ENCODE measurements at regions not wholly inside any gene's neighbourhood (a gene's known extent, or its start where the extent isn't known, plus 50 kb on each side); places are given as distances from the start of the nearest gene placed in this dataset.

DNA sequence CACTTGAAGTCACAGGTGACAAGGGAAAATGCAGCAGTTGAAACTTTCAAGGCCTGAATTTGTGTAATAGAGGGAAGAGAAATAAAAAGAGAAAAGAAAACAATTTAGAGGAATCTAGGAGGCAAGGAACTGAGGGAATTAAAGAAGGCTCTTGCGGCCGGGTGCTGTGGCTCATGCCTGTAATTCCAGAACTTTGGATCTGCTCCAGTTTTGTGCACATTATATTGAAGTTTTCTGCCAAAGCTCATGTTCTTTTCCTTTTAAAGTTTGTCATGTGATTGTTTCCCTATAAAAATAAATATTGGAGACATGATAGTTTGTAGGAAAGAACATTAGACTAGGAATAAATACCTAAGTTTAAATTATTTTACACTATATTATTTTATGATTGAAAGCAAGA lies 433.9 kb upstream of the CPEB2 start:
- TF ChIP-seq POLR2A (IDR thresholded peaks at IDR 0.05; ENCODE audit: low read depth) (no peak), EP300 (IDR thresholded peaks at IDR 0.05) (no peak)
- TF ChIP-seq, protein P1, sequence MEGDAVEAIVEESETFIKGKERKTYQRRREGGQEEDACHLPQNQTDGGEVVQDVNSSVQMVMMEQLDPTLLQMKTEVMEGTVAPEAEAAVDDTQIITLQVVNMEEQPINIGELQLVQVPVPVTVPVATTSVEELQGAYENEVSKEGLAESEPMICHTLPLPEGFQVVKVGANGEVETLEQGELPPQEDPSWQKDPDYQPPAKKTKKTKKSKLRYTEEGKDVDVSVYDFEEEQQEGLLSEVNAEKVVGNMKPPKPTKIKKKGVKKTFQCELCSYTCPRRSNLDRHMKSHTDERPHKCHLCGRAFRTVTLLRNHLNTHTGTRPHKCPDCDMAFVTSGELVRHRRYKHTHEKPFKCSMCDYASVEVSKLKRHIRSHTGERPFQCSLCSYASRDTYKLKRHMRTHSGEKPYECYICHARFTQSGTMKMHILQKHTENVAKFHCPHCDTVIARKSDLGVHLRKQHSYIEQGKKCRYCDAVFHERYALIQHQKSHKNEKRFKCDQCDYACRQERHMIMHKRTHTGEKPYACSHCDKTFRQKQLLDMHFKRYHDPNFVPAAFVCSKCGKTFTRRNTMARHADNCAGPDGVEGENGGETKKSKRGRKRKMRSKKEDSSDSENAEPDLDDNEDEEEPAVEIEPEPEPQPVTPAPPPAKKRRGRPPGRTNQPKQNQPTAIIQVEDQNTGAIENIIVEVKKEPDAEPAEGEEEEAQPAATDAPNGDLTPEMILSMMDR (IDR thresholded peaks at IDR 0.05): no peak

Data from esophagus muscularis mucosa (tissue), 4 donors.